Neural cell (in vitro differentiated cells): ENCODE measurements at regions not wholly inside any gene's neighbourhood (a gene's known extent, or its start where the extent isn't known, plus 50 kb on each side); places are given as distances from the start of the nearest gene placed in this dataset.

Experiments
- EZH2 ChIP-seq: fragments of 200-600, 300-800 bp; shearing (Covaris generic), sonication (generic); IDR thresholded peaks from 2 replicates; pipeline ENCODE4 v1.6.1; 2014; ENCODE audit warnings: antibody characterized with exemption, low read length, borderline replicate concordance, mild to moderate bottlenecking; ENCODE audit not compliant: insufficient read depth, poor library complexity, severe bottlenecking
- POLR2AphosphoS5 ChIP-seq: IDR thresholded peaks from 2 replicates; pipeline ENCODE4 v1.6.1; 2012

- TF ChIP-seq EZH2 (no peak), POLR2AphosphoS5 (no peak)
Observed at GRCh38 chr10:29857843-29858701, 201.3 kb downstream of the JCAD start.
